ENCODE measurements at regions not wholly inside any gene's neighbourhood (a gene's known extent, or its start where the extent isn't known, plus 50 kb on each side); places are given as distances from the start of the nearest gene placed in this dataset.
A peak's percentile ranks its signal among the peaks of the same experiment; 100 is the strongest.

GRCh38 chr22:23494930-23495266 lies 85.2 kb downstream of the IGLL1 start:
- peaks cover 6% of the 10 kb centered on the region for H3K27me3 Mint-ChIP-seq (ENCODE audit: insufficient read depth, low read depth)
- Histone ChIP-seq H3K36me3 (no peaks in the 10 kb centered on the region), H3K4me3 (no peak overlapping the region), H3F3A (ENCODE audit: low read depth) (peaks cover 2% of the 10 kb centered on the region), H3K27me3 (no peaks in the 10 kb centered on the region), H4K20me1 (ENCODE audit: low read depth) (no peaks in the 10 kb centered on the region), H3K9me3 (ENCODE audit: low read depth) (no peaks in the 10 kb centered on the region), H3K9ac (no peak overlapping the region), H2AFZ (replicated peaks) (no peak overlapping the region), H3K27ac (no peak overlapping the region), H3K79me2 (ENCODE audit: low read depth) (no peaks in the 10 kb centered on the region), H3K4me2 (no peak overlapping the region), H3K4me1 (peaks cover 7% of the 10 kb centered on the region)
- H3K4me3 Mint-ChIP-seq, result no peak overlapping the region
- no peak for DNase-seq (ENCODE audit: low spot score)
- peak overlapping the region; percentile 37 for H3K27ac Mint-ChIP-seq
- H3K4me1 Mint-ChIP-seq, result peaks cover 31% of the 10 kb centered on the region
- TF ChIP-seq EZH2 (IDR thresholded peaks at IDR 0.05) (no peak), EZH2phosphoT487 (IDR thresholded peaks at IDR 0.05) (no peak)
- TF ChIP-seq, protein P1, sequence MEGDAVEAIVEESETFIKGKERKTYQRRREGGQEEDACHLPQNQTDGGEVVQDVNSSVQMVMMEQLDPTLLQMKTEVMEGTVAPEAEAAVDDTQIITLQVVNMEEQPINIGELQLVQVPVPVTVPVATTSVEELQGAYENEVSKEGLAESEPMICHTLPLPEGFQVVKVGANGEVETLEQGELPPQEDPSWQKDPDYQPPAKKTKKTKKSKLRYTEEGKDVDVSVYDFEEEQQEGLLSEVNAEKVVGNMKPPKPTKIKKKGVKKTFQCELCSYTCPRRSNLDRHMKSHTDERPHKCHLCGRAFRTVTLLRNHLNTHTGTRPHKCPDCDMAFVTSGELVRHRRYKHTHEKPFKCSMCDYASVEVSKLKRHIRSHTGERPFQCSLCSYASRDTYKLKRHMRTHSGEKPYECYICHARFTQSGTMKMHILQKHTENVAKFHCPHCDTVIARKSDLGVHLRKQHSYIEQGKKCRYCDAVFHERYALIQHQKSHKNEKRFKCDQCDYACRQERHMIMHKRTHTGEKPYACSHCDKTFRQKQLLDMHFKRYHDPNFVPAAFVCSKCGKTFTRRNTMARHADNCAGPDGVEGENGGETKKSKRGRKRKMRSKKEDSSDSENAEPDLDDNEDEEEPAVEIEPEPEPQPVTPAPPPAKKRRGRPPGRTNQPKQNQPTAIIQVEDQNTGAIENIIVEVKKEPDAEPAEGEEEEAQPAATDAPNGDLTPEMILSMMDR (IDR thresholded peaks at IDR 0.05), result no peak
- no peaks in the 10 kb centered on the region for H3K36me3 Mint-ChIP-seq
- H3K9me3 Mint-ChIP-seq, result no peaks in the 10 kb centered on the region

- Histone ChIP-seq H3K4me2 (no peak overlapping the region), H3K4me1 (no peaks in the 10 kb centered on the region), H2AFZ (replicated peaks) (no peak overlapping the region), H3K9ac (no peak overlapping the region), H3K4me3 (no peak overlapping the region), H3K9me3 (ENCODE audit: low read depth) (no peaks in the 10 kb centered on the region), H3K27me3 (peaks cover 42% of the 10 kb centered on the region), H3K79me2 (ENCODE audit: low read depth) (no peaks in the 10 kb centered on the region), H3K27ac (no peak overlapping the region), H4K20me1 (ENCODE audit: low read depth) (no peaks in the 10 kb centered on the region), H3F3A (ENCODE audit: low read depth) (no peaks in the 10 kb centered on the region), H3K36me3 (no peaks in the 10 kb centered on the region)
- Mint-ChIP-seq H3K4me1 (peaks cover 3% of the 10 kb centered on the region), H3K9me3 (peaks cover 2% of the 10 kb centered on the region), H3K27ac (no peak overlapping the region), H3K4me3 (no peak overlapping the region), H3K27me3 (ENCODE audit: insufficient read depth, low read depth) (no peaks in the 10 kb centered on the region), H3K36me3 (no peaks in the 10 kb centered on the region)
- no peak for TF ChIP-seq EZH2 (IDR thresholded peaks at IDR 0.05)
- TF ChIP-seq, protein P1 (IDR thresholded peaks at IDR 0.05), result no peak
- TF ChIP-seq EZH2phosphoT487 (IDR thresholded peaks at IDR 0.05), result no peak
- no peak for DNase-seq (ENCODE audit: low spot score)
Measured at GRCh38 chr22:23485490-23485889, 94.6 kb downstream of the IGLL1 start.

- no peak overlapping the region for H3K9ac ChIP-seq
- no peaks in the 10 kb centered on the region for H3K36me3 Mint-ChIP-seq
- H4K20me1 ChIP-seq (ENCODE audit: low read depth), result no peaks in the 10 kb centered on the region
- H3K4me1 ChIP-seq, result no peaks in the 10 kb centered on the region
- TF ChIP-seq EZH2 (IDR thresholded peaks at IDR 0.05), result no peak
- TF ChIP-seq EZH2phosphoT487 (IDR thresholded peaks at IDR 0.05), result no peak
- TF ChIP-seq, protein P1 (IDR thresholded peaks at IDR 0.05), result no peak
- peaks cover 50% of the 10 kb centered on the region for H3K27me3 ChIP-seq
- no peak overlapping the region for H3K4me3 Mint-ChIP-seq
- H3K4me2 ChIP-seq, result no peak overlapping the region
- no peak overlapping the region for H3K27ac Mint-ChIP-seq
- H3K27me3 Mint-ChIP-seq (ENCODE audit: insufficient read depth, low read depth), result no peaks in the 10 kb centered on the region
- H3K9me3 Mint-ChIP-seq, result peaks cover 2% of the 10 kb centered on the region
- H3K79me2 ChIP-seq (ENCODE audit: low read depth), result no peaks in the 10 kb centered on the region
- no peaks in the 10 kb centered on the region for H3K9me3 ChIP-seq (ENCODE audit: low read depth)
- H3F3A ChIP-seq (ENCODE audit: low read depth), result no peaks in the 10 kb centered on the region
- H3K36me3 ChIP-seq, result no peaks in the 10 kb centered on the region
- H3K27ac ChIP-seq, result no peak overlapping the region
- H3K4me1 Mint-ChIP-seq, result peaks cover 3% of the 10 kb centered on the region
- DNase-seq (ENCODE audit: low spot score), result no peak
- H2AFZ ChIP-seq (replicated peaks), result no peak overlapping the region
- H3K4me3 ChIP-seq, result no peak overlapping the region
Measured at GRCh38 chr22:23484651-23485050, 95.4 kb downstream of the IGLL1 start.

DNA sequence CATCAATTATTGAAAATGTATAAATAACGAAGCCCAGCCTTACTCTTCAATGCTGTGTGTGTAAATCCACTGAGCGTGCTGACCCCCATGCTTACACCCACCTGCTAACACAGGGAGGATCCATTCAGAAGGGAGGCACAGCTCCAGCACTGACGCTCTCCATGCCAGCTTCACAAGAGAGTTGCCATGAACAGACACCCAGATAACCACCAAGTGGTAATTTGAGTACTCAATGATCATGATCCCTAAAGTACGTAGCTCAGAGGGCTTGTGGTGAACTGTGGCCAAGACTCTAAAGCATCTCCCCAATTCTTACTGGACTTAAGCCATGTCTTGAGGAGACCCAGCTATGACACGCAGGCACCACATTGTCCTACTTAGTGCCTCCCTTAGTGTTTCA lies 98.7 kb downstream of the IGLL1 start:
- H3K79me2 ChIP-seq (ENCODE audit: low read depth), result no peaks in the 10 kb centered on the region
- H3K4me3 ChIP-seq, result no peak overlapping the region
- H2AFZ ChIP-seq (replicated peaks), result no peak overlapping the region
- no peak overlapping the region for H3K27ac ChIP-seq
- no peaks in the 10 kb centered on the region for H4K20me1 ChIP-seq (ENCODE audit: low read depth)
- H3F3A ChIP-seq (ENCODE audit: low read depth), result no peaks in the 10 kb centered on the region
- no peak for DNase-seq (ENCODE audit: low spot score)
- peaks cover 44% of the 10 kb centered on the region for H3K27me3 ChIP-seq
- TF ChIP-seq EZH2phosphoT487 (IDR thresholded peaks at IDR 0.05) (no peak), EZH2 (IDR thresholded peaks at IDR 0.05) (no peak)
- TF ChIP-seq, protein P1 (IDR thresholded peaks at IDR 0.05), result no peak
- no peaks in the 10 kb centered on the region for H3K9me3 ChIP-seq (ENCODE audit: low read depth)
- H3K36me3 ChIP-seq, result no peaks in the 10 kb centered on the region
- Mint-ChIP-seq H3K27ac (no peak overlapping the region), H3K27me3 (ENCODE audit: insufficient read depth, low read depth) (no peaks in the 10 kb centered on the region), H3K4me3 (no peak overlapping the region), H3K9me3 (peaks cover 2% of the 10 kb centered on the region), H3K4me1 (peaks cover 4% of the 10 kb centered on the region), H3K36me3 (no peaks in the 10 kb centered on the region)
- H3K4me2 ChIP-seq, result no peak overlapping the region
- H3K9ac ChIP-seq, result no peak overlapping the region
- H3K4me1 ChIP-seq, result no peaks in the 10 kb centered on the region

Measured in neural progenitor cell (in vitro differentiated cells).